ENCODE measurements at regions not wholly inside any gene's neighbourhood (a gene's known extent, or its start where the extent isn't known, plus 50 kb on each side); places are given as distances from the start of the nearest gene placed in this dataset.
"Not testable (repeated sequence)": the region's sequence is repeated elsewhere in the genome, so short reads cannot be mapped to it uniquely, and the experiment has no call there.

DNA sequence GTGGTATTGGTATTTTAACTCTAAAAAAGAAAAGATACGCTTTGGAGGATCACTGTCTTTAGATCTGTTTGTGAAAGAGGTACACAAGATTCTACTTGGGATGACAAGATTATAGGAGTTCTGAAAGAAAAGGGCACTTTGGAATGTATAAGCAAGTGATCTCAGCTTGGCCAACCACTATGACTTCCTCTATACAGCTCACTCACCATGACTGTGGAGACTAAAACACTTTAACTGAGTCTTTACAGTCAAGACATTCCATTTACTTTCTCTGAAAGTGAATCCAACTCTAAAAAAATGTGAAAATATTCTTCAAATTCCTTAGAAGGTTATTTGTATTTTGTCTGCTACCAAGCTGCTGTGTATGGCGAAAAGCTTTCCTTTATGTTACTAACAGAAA, 181.7 kb upstream of the KCTD7 start:
- not testable (repeated sequence) for TF ChIP-seq CTCF (conservative IDR thresholded peaks at IDR 0.05); ZFX (IDR thresholded peaks at IDR 0.05)

Measured in C4-2B (cell line).